ENCODE measurements at regions not wholly inside any gene's neighbourhood (a gene's known extent, or its start where the extent isn't known, plus 50 kb on each side); places are given as distances from the start of the nearest gene placed in this dataset.
"Not testable (repeated sequence)": the region's sequence is repeated elsewhere in the genome, so short reads cannot be mapped to it uniquely, and the experiment has no call there.

DNA sequence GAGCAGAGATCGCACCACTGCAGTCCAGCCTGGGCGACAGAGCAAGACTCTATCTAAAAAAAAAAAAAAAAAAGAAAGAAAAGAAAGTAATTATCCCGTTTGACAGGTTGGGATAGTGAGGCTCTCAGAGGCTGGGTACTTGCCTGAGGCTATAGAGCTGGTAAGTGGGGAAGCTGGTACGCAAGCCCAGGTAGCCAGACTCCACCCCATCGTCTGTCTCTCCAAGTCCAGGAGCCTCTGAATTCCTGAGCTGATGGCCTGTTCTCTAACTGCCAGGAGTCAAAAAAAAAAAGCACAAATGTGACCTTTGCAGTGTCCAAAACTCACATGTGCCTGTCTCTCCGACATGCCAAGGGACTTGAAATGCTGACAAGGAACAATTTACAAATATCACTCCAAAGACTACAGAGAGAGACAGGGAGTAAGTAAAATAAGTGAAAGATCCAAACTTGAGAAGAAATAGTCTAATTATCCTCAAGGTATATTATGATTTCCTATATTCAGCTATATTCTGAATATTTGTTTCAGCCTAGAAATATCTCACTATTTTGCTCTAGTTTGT is 109.1 kb upstream of the SCAF8 start:
- Mint-ChIP-seq H3K4me1 (ENCODE audit: low read depth) (peaks cover 15% of the 10 kb centered on the region), H3K4me3 (ENCODE audit: low read depth) (no peak overlapping the region), H3K9me3 (ENCODE audit: low read depth) (peaks cover 7% of the 10 kb centered on the region), H3K27ac (no peak overlapping the region), H3K27me3 (peaks cover 4% of the 10 kb centered on the region), H3K36me3 (ENCODE audit: insufficient read depth) (peaks cover 3% of the 10 kb centered on the region)
- TF ChIP-seq, protein P1, sequence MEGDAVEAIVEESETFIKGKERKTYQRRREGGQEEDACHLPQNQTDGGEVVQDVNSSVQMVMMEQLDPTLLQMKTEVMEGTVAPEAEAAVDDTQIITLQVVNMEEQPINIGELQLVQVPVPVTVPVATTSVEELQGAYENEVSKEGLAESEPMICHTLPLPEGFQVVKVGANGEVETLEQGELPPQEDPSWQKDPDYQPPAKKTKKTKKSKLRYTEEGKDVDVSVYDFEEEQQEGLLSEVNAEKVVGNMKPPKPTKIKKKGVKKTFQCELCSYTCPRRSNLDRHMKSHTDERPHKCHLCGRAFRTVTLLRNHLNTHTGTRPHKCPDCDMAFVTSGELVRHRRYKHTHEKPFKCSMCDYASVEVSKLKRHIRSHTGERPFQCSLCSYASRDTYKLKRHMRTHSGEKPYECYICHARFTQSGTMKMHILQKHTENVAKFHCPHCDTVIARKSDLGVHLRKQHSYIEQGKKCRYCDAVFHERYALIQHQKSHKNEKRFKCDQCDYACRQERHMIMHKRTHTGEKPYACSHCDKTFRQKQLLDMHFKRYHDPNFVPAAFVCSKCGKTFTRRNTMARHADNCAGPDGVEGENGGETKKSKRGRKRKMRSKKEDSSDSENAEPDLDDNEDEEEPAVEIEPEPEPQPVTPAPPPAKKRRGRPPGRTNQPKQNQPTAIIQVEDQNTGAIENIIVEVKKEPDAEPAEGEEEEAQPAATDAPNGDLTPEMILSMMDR (IDR thresholded peaks at IDR 0.05; ENCODE audit: unreplicated experiment) = no peak
- no peak for DNase-seq (ENCODE audit: low spot score, unreplicated experiment)

- not testable (repeated sequence) for H3K27ac Mint-ChIP-seq; H3K4me3 Mint-ChIP-seq (ENCODE audit: low read depth); DNase-seq (ENCODE audit: low spot score, unreplicated experiment); H3K27me3 Mint-ChIP-seq; H3K9me3 Mint-ChIP-seq (ENCODE audit: low read depth); H3K36me3 Mint-ChIP-seq (ENCODE audit: insufficient read depth)
- peaks cover 15% of the 10 kb centered on the region for H3K4me1 Mint-ChIP-seq (ENCODE audit: low read depth)
Measured at GRCh38 chr6:154624727-154625126, 108.5 kb upstream of the SCAF8 start.

DNA sequence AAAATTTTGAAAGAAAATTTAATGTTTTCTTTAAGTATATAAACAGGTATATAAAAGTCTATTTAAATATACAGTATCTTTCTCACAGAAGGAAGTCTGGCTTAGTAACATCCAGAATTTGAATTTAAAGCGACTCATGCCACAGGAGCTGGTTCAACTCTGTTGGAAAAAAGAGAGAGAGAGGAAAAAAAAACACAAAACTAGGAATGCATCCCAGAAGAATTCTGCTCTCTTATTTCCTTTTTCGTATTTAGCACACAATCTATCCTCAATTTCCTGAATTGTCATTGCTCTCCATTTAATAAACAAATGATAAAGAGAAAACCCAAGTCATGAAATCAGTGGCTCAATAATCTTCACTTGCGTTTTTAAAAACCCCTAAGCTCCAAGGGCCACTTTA is 107.5 kb upstream of the SCAF8 start:
- DNase-seq (ENCODE audit: low spot score, unreplicated experiment) = no peak
- no peaks in the 10 kb centered on the region for H3K27me3 Mint-ChIP-seq
- H3K4me1 Mint-ChIP-seq (ENCODE audit: low read depth) = peaks cover 15% of the 10 kb centered on the region
- no peak overlapping the region for H3K4me3 Mint-ChIP-seq (ENCODE audit: low read depth)
- peaks cover 3% of the 10 kb centered on the region for H3K36me3 Mint-ChIP-seq (ENCODE audit: insufficient read depth)
- H3K9me3 Mint-ChIP-seq (ENCODE audit: low read depth) = peaks cover 7% of the 10 kb centered on the region
- H3K27ac Mint-ChIP-seq = no peak overlapping the region
- TF ChIP-seq, protein P1 (IDR thresholded peaks at IDR 0.05; ENCODE audit: unreplicated experiment) = no peak

DNA sequence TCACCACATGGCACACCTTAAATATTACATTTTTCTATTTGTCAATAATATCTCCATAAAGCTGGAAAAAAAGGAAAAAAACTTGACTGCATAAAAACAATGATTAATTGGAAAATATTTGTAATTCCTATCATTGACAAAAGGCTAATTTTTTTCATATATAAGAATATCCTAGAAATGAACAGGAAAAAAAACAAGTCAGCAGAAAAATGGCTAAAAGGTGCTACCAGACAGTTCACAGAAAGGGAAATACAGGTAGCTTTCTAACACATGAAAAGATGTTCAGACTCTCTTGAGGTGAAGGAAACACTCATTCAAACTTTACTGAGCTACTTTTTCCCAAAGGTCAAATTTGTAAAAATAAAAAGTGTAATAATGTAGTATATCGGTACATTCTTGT is 104.1 kb upstream of the SCAF8 start:
- H3K27ac Mint-ChIP-seq = no peak overlapping the region
- H3K4me3 Mint-ChIP-seq (ENCODE audit: low read depth) = no peak overlapping the region
- no peak for DNase-seq (ENCODE audit: low spot score, unreplicated experiment)
- H3K27me3 Mint-ChIP-seq = no peaks in the 10 kb centered on the region
- H3K9me3 Mint-ChIP-seq (ENCODE audit: low read depth) = peaks cover 12% of the 10 kb centered on the region
- H3K36me3 Mint-ChIP-seq (ENCODE audit: insufficient read depth) = peaks cover 3% of the 10 kb centered on the region
- TF ChIP-seq, protein P1 (IDR thresholded peaks at IDR 0.05; ENCODE audit: unreplicated experiment) = no peak
- peaks cover 1% of the 10 kb centered on the region for H3K4me1 Mint-ChIP-seq (ENCODE audit: low read depth)

- Mint-ChIP-seq H3K36me3 (ENCODE audit: insufficient read depth) (no peaks in the 10 kb centered on the region), H3K9me3 (ENCODE audit: low read depth) (peaks cover 7% of the 10 kb centered on the region), H3K4me1 (ENCODE audit: low read depth) (no peaks in the 10 kb centered on the region), H3K27ac (no peak overlapping the region), H3K27me3 (no peaks in the 10 kb centered on the region), H3K4me3 (ENCODE audit: low read depth) (no peak overlapping the region)
- no peak for DNase-seq (ENCODE audit: low spot score, unreplicated experiment)
- TF ChIP-seq, protein P1 (IDR thresholded peaks at IDR 0.05; ENCODE audit: unreplicated experiment) = no peak
Measured at GRCh38 chr6:154632119-154632518, 101.1 kb upstream of the SCAF8 start.

GRCh38 chr6:154637392-154637791 is 95.8 kb upstream of the SCAF8 start:
- Mint-ChIP-seq H3K9me3 (ENCODE audit: low read depth) (peaks cover 10% of the 10 kb centered on the region), H3K27ac (no peak overlapping the region), H3K4me3 (ENCODE audit: low read depth) (no peak overlapping the region), H3K4me1 (ENCODE audit: low read depth) (no peaks in the 10 kb centered on the region), H3K36me3 (ENCODE audit: insufficient read depth) (no peaks in the 10 kb centered on the region), H3K27me3 (no peaks in the 10 kb centered on the region)
- DNase-seq (ENCODE audit: low spot score, unreplicated experiment) = no peak
- TF ChIP-seq, protein P1 (IDR thresholded peaks at IDR 0.05; ENCODE audit: unreplicated experiment) = no peak

All from progenitor cell of endocrine pancreas (in vitro differentiated cells).